NT2/D1 (cell line): ENCODE measurements at regions not wholly inside any gene's neighbourhood (a gene's known extent, or its start where the extent isn't known, plus 50 kb on each side); places are given as distances from the start of the nearest gene placed in this dataset.

ENCODE experiments used
- SUZ12 ChIP-seq: IDR thresholded peaks from 2 replicates; pipeline ENCODE4 v1.6.1; 2011; ENCODE audit not compliant: insufficient read length, insufficient read depth; ENCODE audit errors: extremely low read depth
- YY1 ChIP-seq: IDR thresholded peaks from 2 replicates; pipeline ENCODE4 v1.6.1; 2011; ENCODE audit not compliant: insufficient read length, insufficient read depth
- ZNF274 ChIP-seq: IDR thresholded peaks from 2 replicates; pipeline ENCODE4 v1.6.1; 2011; ENCODE audit warnings: mild to moderate bottlenecking, low read depth, low read length

DNA sequence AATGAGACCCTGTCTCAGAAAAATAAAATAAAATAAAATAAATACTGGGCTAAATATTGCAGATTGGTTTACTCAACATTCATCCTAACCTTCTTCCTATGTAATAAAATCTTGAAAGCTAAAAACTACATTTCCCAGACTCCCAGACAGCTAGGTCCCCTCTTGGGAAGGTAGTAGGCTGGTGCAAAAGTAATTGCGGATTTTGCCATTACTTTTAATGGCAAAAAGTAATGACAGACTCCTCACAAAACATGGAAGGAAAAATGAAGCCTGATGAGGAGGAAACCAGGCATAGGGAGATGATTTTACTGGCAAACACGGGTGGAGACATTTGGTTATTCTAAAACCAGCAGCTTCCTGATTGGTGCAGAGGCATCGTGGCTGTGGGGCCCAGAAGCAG, 70.6 kb upstream of the E2F3 start:
- TF ChIP-seq YY1 (no peak), SUZ12 (no peak), ZNF274 (no peak)
